HG02588 (cell line): ENCODE measurements at regions not wholly inside any gene's neighbourhood (a gene's known extent, or its start where the extent isn't known, plus 50 kb on each side); places are given as distances from the start of the nearest gene placed in this dataset.

Source experiments
- ATAC-seq: cut with Tn5 transposase; IDR thresholded peaks from one replicate; pipeline ENCODE4 v1.9.1; 2021; ENCODE audit warnings: mild to moderate bottlenecking, moderate library complexity; ENCODE audit not compliant: unreplicated experiment

DNA sequence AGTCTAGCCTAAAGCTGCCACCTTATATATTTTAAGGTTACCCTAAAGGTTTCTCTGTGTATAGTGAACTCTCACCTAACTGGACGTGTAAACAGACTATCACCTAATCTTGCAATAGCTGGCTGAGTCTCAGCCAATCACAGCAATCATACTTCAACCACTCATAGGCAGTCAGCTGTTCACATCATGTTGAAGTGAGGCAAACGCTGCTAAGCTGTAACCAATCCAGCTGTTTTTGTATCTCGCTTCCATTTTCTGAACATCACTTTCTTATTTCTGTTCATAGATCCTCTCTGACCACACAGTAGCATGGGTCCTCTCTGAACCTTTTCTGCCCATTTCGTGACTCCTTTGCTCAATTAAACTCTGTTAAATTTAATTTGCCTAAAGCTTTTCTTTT is 468.2 kb upstream of the POU3F3 start:
- ATAC-seq: no peak

DNA sequence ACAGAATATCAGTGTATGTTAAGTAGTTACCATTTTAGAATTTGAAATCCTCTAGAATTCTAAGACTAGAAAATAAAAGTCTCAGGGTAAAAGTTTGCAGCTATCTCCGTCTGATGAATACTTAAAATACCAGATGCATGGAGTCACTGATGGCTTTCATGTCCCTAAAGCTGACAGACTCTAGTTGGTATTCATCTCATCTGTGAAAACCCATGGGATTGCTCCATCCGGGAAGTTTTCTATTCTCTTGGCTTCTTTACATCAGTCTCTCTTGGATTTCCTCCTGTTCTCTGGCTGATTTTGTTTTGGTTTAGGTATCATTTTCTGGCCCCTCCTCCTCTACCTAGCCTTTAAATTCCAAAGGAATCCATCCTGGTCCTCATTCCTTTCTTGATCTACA is 465.6 kb upstream of the POU3F3 start:
- ATAC-seq: no peak

DNA sequence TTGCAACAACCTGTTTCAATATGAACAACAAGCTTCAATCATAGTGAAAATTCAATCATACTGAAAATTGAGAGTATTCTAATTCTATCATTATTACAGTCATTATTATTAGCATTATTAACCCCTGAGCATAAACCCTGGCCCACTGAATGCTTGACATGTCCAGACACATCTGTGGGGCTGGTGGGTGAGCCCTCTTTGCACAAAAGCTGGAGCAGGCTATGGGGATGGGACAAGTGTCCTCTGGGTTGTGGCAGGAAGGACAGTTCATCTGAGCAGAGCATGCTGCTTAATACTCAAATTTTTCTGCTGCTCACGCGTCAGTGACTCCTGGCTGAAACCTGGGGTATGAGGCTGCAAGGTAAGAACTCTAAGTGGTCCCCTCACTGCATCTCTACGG is 451.1 kb upstream of the POU3F3 start:
- ATAC-seq: no peak

DNA sequence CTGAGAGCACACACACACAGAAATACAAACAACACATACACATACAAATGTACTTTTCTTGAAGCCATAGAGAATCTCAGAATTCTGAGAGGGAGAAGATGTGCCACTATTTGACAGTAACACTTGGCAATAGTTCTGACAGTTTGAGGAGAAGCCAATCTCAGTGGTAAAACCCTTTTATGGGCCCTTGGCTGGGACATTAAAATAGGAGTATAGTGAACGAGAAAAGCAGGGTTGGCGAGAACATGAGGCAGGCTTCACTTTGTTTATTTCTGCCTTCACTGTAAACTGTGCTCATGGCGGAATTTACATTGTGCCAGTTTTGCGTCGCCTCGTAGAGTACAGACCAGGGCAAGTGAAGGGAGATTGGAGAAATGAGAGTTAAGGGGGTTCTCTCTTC is 449.4 kb upstream of the POU3F3 start:
- no peak for ATAC-seq

DNA sequence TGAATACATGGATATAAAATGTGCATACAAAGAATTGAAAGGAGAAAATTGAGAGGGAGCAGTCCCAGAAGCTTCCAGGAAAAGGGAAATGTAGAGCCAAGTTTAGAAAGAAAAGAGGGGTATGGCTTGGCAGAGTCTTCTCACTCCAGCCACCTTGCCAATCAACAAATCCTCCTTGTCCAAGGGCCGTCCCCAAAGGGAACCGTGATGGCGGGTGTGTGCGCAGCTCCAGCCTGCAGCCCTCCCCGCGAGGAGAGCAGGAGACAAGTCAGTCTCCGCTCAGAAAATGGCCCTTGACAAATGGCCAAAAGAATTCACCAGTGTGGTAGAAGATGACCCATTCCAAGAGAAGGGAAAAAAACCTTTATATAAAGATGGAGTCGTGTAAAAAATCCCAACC is 448.3 kb upstream of the POU3F3 start:
- no peak for ATAC-seq

DNA sequence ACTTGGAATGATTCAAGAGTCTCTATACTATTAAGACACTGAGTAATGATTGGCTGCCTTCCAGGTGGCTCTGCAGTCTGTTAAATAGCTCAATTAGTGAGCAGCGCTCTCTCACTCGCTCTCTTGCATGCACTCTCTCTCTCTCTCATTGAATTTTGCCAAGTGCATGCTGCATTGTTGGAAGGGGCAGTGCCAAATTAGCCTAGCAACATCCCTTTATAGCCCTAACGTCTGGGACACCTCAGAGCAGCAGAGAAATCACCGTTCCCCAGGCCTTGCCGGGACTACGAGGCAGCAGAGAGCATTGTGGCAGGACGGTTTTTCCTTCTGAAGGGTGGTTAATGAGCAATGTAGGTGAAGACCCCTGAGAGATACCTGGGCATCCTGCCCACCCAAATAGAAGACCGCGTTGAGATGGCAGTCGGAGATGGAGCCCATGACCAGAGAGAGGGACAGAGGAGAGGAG is 447.6 kb upstream of the POU3F3 start:
- no peak for ATAC-seq

DNA sequence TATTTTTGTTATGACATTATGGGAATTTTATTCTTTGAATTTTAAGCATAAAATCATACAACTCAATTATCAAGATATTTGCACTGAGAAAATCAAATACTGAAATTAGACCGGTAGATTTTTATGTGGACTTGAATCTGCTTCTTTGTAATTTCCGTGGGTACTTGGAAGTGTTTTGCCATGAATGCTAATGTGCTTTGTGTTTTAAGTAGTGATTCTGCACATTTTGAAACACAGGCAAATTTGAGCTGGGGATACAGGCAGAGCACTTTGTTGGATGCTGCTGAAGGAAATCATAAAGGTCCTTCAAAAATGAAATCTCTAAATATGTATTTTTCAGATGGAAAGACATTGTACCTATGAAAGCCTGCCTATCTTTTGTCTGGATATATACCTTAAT is 446.3 kb upstream of the POU3F3 start:
- ATAC-seq: no peak

DNA sequence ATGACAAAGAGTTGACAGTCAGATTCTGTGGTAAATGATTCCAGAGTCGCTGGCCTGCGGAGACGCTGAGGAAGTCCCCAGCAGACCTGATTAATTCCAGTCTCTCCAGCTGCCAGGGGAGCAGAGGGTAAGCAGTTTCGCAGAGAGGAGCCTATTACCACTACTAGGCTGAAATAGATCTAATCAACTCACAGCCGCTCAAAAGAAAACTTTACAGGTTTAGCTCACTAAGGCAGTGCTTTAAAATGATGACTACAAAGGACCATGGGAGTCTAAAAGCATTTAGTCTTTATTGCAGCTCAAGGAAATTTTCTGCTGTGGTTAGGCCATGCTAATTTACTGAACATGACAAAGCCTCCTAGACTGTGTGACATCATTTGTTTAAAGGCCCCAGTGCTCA is 445.6 kb upstream of the POU3F3 start:
- ATAC-seq: no peak

DNA sequence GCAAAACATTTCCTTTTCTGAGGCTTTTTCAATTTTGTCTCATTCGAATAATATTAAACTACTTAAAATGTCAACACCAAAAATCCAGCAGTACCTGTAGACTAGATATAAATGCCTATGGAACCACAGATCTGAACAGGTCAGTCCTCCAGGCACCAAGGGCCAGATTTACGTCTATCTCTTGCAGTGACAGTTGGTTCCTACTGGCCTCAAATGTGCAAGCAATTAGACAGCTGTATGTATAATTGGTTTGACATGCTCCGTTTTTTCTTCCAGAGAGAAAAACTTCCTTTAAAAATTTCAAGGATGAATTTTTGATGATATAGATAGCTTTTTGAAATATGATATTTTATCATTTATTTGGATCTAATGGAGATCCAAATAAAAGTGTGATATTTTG is 443.8 kb upstream of the POU3F3 start:
- no peak for ATAC-seq

DNA sequence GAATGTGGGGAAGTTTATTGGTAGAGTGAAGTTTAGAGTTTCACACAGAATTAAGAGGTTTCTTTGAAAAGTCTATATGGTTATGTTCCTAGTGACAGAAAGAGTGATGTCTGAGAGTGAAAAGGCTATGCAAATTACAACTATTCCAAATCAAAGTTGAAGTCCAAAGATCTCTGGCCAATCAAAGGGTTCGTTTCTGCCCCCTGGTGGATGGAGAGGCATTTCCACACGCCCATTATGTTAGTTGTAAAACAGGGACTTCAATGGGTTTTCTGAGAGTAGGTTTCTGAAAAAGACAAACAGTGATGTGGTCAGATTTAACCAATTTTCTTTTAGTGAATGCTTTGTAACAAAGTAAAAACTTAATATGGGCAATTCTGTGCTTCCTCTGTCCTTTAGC is 441.5 kb upstream of the POU3F3 start:
- no peak for ATAC-seq

DNA sequence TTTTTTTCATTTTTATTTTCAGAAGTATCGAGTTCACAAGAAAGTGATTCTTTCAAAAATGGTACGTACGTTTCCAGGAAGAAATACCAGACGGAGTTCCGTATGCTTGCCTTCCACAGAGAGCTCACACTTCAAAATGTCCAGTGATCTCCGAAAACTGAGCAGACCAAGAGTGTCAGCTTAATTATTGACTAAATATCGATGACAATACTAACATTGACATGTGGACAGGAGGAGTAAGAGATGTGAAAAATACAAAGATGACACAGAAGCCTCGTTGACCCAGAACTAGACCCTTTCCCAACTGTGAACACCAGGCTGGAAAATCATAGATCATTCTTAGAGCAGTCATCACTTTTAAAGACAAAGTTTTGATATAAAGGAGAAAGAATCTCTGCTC is 440.0 kb upstream of the POU3F3 start:
- ATAC-seq: no peak

DNA sequence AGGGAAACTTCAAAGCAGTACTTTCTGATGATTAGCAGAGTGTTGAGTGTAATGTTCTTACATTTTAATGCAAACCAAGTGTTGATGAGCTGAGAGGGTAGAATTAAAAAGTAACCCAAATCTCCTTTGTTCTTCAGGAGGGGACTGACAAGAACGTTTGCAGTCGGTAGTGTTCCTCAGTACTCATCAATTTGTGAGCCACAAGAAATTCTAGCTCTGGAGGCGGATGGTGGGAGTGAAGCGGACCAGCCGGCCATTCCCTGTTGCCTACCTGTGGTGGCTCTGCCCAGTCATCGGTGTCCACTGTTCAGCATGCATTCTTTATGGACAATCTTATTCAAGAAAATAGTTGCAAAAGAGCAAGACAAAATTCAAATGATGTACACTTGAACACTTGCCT is 438.6 kb upstream of the POU3F3 start:
- ATAC-seq: no peak

DNA sequence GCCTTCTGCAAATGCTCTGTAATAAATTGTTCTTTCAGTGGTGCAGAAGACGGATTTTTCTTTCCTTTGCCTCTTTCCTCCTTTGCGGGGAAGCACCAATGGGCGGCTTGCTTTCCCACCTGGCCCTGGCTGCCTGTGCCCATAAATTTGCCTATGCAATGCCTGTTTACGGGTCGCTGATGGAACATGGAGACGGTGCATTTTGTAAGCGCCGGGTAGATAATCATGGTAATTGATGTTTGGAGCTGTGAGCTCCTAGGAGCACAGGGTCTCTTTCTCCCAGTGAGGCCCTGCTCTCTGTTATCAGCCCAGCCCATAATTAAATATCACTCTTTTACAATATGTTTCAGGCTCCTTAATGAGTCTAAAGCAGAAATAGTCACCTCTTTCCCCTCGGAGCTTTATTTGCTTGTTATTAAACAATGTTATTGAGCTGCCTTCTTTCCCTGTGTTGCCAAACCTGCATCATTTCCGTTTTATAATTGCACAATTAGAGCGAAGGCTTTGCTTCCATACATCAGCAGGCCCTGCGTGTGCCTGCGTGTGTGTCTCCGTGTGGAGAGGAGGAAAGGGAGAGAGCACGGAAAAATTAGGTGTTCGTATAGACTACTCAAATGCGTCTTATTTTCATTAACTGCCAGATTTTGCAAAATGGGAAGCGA is 437.4 kb upstream of the POU3F3 start:
- no peak for ATAC-seq

DNA sequence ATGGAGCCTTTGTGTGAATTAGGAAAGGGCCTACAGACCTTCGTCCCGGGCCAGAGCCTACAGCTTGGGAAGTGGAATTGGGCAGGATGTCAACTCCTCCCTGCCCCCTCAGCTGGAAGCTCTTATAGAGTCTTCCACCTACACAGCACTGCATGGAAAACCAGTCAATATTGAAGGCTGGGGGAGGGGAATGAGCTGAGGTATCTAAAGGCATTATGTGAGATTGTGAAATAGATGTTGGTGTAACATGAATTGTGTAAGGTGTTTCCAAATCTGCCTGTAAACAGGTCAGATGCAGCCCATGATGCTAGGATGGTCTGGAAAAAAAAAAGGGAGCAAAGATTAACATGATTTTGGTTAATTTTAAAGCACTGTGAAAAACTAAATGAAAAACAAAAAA is 433.5 kb upstream of the POU3F3 start:
- no peak for ATAC-seq

DNA sequence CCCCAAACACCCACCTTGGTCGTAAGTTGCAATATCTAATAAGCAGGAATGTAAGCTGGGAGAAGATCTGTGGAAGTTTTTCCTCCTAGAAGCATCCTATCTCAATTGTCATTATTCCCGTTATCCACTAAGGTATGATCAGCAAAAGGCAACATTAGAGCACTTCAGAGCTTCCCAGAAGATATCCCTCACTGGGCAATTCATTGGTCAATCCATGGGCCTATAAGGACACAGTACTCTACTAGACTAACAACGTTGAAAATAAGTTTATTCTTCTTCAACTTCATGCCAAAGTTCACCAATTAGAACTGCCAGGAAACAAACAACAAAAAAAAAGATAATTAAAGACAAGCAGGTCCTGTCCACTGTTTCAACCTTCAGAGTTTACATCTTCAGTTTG is 433.0 kb upstream of the POU3F3 start:
- no peak for ATAC-seq

DNA sequence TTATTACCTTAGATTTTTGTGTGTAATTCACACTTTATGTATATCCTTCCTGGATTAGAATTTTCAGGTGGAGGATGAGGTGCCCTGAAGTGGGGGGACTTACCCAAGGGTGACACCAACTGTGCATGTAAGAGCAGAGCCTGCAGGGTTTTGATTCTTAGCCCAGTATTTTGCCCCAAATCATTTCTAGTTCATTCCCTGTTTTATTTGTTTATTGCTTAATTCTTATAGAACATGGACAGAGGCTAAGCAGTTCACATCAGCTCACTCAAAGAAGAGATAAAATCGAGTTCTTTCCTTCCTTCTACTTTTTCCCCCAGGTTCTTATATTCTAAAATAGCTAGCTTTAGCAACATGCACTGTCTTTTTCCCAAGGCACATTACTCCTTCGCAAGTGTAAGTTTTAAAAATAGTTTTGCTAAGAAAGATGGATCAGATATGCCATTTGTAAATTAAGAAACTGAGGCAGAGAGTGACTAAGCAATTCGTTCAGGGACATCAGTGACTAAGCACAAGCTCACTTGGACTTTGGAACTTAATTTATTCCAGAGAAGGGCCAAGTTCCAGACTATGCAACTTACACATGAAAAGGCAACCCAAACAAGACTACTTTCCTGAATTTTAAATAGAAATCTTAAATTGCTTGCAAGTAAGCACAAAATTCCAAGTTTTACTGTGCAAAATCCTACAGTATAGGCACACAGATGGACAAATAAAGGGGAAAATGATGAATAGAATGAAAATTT is 427.9 kb upstream of the POU3F3 start:
- ATAC-seq: no peak

DNA sequence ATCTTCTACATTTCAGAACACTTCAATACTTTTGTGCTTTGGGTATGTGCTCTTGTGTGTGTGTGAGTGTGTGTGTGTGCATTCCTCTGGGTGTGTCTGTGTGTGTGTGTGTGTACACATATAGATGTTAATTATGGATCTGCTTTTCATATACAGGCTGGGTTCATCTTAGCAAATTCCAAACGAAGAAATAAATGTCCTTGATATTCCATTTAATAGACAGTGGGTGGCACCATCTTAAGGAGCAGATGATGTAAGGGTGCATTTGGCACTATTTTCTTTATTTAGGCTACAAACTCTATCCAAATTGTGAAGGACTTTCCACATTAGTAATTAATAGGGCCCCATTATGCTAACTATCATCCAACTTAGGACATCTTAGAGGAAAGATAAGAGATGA is 425.8 kb upstream of the POU3F3 start:
- no peak for ATAC-seq

DNA sequence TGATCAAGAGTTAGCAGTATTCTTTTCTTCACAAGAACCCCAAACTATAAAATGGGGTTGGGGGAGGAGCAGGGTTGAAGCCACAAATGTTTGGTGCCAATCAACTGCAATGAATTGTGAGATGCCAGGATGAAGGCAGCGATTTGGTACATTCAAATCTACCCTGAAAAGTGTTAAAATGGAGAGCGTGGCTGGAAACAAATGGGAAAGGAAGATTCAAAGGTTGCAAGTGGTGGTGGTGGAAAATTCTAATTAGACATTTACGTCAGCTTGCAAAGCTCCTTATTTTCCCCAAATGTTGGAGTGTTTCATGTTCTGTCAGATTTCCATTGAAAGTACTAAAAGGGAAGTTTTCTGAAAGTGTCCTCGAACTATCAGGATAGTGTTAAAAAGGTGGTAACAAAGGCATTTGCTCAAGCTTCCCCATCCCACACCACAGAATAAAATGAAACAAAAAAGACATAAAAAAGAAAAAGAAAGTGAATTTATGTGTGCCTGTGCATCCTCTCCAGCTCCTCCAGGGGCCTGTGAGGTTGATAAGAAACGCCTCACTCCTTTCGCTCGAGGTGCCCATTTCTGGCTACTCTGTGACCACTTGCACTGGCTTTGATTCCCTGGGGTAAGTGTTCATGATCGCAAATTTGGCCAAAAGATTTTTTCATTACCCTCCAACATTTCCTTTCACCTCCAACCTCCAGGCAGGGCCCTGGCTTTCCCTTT is 424.1 kb upstream of the POU3F3 start:
- no peak for ATAC-seq

DNA sequence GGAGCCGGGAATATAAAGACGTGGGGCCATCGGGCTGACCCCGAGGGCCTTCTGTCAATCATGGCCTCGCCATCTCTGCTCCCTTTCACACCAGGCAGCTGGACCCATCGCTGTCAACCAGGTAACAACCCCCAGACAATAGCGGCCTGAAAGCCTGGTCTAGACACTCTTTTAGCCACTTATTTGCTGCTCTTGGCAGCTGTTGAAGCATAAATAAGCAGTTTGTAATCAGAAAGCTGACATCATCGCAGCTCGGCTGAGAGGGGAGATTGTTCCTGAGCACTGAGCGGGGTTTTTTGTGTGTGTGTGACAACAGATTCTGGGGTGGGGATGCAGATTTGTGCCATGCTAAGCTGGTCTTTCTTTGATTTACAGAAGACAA is 423.6 kb upstream of the POU3F3 start:
- ATAC-seq: no peak

DNA sequence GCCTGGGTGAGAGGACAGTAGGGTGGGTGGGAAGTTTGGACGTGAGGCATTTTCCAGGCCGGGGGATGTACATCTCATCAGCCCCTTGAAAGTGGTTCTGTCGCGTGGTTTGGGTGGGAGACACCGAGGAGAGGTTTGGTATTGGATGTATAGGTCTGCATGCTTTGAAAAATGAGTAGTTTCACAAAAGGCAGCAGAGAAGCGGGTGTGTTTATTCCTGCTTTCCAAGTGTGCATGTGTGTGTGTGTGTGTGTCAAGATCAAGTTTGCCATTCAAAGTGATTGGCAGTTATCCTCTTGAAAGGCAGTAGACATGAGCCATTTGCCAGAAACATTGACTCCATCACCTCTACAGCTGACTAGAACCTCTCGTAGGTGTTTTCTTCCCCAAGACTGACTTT is 423.1 kb upstream of the POU3F3 start:
- no peak for ATAC-seq

DNA sequence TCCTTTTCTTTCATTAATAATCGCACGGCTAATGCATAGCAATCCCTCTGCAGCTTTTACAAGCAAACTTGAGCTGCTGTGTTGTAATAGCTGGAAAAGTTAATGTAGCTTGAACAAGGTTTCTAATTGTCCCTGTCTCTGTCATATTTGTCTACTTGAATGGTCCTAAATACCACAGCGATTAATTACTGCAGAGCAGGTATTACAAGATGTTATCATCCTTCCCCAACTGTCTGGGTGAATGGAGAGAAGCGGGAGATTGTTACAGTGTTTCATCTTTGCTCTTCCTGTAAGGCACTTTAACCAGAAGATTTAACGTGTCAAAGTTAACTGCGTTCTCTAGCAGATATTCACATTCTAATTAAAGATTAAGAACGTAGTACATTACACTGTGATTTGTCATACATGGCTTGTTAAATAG is 422.2 kb upstream of the POU3F3 start:
- ATAC-seq: no peak

DNA sequence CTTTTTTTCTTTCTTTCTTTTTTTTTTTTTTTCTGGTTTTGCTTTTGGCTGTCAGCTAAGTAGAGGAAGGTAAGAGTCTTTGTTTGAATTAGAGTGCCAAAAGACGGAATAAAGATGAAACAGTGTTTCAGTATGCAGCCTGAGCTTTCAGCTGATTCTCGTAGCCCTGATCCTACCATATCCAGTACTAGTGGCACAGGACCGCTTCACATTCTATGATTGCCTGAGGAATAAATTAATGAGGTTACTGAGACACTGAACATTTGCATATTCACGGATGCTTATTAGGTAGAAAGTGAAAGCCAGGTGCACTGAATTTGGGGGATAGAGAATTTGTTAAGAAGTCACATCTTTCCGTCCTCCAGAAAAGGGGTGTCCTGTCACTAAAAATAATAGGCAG is 421.5 kb upstream of the POU3F3 start:
- ATAC-seq: no peak
